GM19397 (cell line): ENCODE measurements at regions not wholly inside any gene's neighbourhood (a gene's known extent, or its start where the extent isn't known, plus 50 kb on each side); places are given as distances from the start of the nearest gene placed in this dataset.

Experiments used
- ATAC-seq: cut with Tn5 transposase; IDR thresholded peaks from one replicate; pipeline ENCODE4 v1.9.1; 2021; ENCODE audit warnings: mild to moderate bottlenecking, moderate library complexity; ENCODE audit not compliant: unreplicated experiment

DNA sequence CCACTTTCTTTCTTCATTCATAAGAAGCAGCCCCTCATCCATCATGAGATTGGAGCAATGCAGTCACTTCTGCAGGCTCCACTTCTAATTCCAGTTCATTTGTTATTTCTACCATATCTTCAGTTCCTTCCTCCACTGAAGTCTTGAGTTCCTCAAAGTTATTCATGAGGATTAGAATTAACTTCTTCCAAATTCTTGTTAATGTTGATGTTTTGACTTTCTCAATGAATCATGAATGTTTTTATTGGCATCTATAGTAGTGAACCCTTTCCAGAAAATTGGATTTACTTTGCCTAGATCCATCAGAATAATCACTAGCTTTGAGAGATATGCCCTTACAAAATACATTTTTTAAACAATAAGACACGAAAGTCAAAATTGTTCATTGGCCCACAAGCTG, 2567.7 kb upstream of the PCDH20 start:
- ATAC-seq, result no peak

DNA sequence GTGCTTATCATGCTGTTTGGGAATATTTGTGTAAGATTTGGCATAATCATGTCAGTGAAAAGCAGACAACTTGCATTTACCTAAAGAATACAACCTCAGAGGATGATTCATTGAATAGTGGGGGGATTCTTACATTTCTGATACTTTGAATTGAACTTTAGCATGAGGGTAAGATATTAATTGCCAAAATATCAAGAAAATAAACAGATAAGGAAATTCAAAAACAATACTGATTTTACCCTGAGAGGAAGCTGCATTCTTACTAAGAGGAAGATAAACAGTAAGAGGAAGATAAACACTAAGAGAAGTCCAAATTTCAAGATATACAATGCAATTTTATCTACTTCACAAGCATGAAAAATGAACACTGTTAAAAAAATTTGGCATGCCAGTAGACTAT, 2564.3 kb upstream of the PCDH20 start:
- no peak for ATAC-seq

DNA sequence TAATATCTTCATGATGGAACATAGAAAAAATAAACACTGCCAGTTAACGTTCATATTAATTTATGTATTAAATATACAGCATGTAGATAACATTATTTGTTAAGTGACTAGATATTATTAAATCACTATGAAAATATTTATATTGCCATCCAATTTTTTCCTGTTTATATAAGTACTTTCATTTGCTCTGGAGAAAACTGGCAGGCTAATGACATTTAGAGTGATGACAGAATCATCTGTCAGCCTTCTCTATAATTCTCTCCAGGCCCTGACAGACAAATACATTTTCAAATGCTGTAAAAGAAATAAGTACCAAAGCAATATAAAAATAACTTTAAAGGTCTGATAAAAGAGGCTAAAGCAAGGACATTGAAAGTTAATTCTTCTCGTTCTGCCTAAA, 2556.7 kb upstream of the PCDH20 start:
- ATAC-seq, result no peak

DNA sequence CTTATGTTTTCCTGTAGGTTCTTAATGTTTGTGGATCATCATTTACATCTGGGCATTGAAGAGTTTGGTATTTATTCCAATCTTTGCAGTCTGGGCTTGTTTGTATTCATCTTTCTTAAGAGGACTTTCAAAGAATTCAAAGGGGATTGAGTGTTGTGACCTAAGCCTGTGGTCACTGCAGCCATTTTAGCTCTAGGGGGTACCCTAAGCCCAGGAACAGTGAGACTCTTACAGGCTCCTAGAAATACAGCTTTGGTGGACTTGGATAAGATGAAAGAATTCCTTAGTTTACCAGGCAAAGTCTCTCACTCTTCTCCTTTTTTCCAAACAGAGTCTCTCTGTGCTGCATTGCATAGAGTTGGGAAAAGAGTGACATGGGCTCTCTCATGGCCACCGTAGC, 2539.0 kb upstream of the PCDH20 start:
- no peak for ATAC-seq

DNA sequence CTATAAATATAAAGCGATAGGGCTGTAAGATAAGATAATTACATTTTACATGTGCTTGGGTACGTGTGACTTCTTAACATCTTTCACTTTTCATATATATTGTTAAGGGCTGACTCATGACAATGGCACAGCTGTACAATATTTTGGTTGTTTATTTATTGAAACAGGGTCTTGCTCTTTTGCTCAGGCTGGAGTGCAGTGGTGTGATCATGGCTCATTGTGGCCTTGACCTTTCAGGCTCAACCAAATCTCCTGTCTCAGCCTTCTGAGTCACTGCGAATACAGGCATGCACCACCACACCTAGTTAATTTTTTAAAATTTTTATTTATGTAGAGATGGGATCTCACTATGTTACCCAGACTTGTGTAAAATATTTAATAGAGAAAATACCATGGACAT, 2532.4 kb upstream of the PCDH20 start:
- no peak for ATAC-seq

DNA sequence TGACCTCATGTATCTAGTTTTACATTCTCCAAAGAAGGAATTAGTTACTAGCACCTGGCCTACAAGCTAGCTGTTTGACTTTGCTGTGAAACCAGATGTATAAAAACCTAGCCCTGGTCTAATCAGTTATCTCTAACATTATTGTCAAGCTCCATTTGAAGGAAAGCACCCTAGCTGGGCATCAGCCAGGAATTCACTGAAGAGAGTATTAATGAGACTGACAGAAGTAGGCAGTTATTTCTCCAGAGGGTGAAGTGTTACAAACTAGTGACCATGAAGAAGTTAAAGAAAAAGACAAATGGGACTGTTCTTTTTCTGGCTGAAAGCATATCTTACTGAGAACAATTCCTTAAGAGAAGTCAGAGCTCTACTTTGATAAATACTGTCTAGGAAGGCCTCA, 2529.3 kb upstream of the PCDH20 start:
- ATAC-seq, result no peak

DNA sequence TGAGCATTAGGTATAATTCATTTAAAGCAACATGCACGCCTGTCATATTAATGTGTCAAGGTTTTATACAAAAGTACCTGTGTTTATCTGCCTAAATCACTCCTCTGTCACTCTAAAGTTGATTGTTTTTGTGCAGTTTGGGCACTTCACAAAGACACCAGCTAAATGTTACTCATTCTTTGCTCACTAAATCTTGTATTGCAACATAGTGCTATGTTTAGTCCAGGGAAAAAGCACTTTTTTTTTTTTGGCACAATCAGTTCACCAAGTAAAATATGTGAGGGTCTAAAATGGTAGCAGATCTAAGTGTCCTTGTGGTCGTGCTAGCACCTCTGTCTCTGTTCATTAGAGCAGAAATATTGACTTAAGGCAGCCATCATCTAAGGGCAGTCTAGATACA, 2526.7 kb upstream of the PCDH20 start:
- ATAC-seq, result no peak

DNA sequence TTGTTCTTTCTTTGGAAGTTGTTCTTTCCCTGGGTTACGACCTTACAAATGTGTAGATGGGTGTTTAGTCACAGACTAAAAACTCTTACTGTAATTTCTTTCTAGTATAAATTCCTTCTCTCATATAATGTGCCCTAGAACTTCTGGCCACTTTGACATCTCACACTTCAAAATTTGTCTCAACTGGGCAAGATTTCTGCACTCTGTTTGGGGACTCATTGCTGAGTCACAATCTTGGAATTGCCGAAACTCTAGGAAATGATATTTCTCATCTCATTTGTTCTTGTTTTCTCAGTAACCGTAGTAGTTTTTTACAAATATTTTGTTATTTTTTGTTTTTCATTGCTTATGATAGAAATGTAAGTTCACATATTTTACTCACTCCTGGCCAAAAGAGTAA, 2523.2 kb upstream of the PCDH20 start:
- ATAC-seq, result no peak

DNA sequence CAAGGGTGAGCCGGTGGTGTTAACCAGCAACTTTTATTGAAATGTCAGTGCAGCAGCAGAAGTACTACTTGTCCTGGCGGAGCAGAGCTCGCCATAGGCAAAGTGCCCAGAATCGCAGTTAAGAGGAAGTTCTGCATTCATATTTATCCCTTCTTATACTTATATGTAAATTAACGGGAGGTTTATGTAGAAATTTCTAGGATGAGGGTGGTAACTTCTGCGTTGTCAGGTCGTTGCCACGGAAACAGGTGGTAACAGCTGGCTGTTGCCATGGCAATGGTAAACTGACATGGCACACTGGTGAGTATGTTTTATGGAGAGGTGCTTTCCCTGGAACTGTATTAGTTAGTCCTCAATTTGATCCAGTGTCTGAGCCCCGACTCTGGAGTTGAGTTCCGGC, 2494.9 kb upstream of the PCDH20 start:
- no peak for ATAC-seq

DNA sequence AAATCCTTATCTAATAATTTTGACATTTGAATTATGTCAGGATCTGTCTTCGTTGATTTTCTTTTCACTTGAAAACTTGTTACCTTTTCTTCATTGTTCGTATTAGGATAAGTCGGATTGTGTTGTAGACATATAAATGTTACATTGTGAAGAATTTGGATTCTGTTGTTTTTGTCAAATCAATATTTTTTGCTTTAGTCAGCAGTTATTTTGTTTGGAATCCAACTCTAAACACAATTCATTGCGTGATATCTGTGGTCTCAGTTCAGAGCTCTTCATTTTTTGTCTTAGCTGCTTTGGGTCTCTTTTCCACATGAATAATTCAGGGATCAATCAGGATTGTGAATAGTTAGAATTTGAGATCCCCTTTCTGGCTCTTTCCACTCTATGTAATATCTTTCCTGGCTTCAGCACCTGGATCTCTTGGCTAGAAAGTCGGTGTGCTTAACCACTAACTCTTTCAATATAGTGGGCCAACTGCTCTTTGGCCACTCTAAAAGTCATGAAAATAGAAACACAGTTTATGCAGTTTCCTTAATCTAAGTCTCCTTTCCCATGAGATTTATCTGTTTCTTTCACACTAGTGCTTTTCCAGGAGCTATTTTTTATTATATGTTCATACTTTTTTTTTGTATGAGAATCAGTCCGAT, 2494.2 kb upstream of the PCDH20 start:
- ATAC-seq, result no peak

DNA sequence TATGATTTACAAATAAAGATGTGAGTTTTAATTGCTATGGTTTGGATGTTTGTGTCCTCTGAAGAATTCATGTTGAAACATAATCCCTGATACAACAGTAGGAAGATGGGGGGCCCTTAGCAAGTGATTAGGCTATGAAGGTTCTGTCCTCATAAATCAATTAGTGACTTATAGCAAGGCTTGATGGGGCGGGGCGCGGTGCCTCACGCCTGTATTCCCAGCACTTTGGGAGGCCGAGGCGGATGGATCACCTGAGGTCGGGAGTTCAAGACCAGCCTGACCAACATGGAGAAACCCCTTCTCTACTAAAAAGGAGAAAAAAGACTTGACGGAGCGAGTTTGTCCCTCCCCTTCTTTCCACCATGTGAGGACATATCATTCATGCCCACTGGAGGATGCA, 2486.5 kb upstream of the PCDH20 start:
- ATAC-seq, result no peak

DNA sequence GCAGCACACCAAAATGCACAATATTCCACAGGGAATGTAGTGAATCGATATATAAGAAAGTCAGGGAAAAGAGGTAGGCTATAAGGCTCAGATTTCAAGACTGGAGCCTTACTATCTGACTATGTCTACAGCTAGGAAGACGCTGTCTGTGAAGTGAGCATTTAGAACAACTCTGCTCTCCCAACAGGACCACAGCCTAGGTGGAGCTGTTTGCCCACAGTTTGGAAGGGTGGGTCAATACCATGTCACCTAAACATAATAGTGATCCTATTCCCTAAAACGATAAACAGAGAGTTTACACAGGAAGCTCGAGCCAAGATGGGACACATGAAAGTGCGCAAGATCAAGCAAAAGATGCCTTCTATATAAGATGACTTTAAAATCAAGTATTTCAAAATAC, 2486.0 kb upstream of the PCDH20 start:
- ATAC-seq, result no peak

DNA sequence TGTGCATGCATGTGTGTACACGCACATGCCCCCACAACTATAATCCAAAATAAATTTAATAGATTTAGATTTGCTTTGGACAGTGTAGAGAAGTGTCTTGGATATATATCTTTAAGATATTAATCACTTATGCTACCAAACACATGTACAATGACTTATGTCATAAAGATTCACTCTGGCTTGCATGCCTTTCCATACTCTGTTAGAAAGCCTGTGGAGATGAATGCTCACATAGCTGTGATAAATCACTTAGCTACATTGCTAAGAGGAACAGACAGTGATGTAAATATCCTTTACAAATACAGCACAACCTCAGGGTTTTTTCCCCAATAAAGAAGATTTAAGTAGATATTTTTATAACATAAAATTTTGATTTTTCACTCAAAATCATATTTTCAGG, 2484.8 kb upstream of the PCDH20 start:
- no peak for ATAC-seq

DNA sequence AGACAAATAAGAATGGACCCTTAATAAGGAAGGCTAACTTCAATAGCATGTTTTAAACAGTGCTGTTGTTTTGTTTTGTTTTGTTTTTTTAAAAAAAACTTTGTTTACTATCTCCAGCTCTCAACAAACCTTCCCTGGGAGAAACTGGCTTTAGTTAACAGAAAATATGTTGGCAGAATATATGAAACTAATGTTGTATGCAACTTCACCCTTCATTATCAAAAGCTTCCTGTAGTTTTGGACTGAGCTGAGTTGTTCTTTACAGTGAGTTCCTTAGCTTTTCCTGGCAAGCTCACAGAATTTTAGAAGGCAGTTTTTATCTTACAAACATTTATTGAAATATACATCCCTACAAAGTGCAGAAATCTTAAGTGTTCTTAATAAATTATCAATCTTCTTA, 2480.7 kb upstream of the PCDH20 start:
- ATAC-seq, result no peak

DNA sequence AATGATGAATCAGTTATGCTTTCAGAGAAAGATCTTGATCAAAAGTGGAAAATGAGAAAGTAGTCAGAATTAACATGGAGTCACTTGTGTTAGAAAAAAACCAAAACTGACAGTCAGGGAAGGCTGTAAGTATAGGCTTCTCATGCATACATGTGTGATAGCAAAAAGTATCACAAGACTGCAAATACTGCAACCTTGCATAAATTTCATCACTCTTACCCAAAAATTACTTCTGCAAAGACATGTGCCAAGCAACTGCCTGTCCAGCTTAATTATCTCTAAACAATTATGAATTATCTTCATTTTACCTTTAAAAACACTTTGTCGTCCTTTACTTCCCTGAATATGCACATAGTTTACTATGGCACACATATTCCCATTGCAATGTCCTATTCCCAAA, 2466.4 kb upstream of the PCDH20 start:
- ATAC-seq, result no peak

DNA sequence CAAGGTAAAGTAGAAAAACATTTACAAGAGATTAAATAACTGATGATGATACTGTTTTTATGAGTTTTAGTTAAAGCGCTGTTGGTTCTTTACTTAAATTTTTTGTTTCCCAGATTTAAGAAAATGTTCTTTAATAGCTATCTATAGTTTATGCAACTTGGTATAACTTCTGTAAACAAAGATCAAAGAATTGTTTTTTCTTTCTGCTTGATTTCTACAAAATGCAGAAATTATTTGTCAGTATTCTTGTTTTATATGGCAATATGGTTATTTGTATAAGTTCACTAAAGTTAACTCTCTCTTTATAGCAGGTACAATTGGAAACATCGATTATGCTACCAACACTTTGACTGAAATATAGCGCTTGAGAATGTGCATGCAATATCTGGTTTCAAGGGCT, 2465.1 kb upstream of the PCDH20 start:
- no peak for ATAC-seq

DNA sequence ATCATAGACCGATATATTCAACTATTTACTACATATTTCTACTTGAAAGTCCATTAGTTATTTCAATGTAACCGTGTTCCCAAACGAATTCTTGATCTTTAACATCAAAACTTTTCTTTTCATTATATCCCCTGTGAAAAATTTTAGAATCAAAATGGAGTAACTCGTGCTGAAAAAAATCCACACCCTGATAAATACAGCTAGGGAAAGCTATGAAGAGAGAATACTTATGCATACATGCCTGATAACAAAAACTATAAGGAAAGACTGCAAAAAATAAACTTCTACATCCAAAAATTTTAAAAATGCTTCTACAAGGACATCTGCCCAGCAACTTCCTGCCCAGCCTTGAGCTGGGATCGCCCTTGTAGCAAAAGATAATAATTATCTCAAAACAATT, 2458.3 kb upstream of the PCDH20 start:
- ATAC-seq, result no peak

DNA sequence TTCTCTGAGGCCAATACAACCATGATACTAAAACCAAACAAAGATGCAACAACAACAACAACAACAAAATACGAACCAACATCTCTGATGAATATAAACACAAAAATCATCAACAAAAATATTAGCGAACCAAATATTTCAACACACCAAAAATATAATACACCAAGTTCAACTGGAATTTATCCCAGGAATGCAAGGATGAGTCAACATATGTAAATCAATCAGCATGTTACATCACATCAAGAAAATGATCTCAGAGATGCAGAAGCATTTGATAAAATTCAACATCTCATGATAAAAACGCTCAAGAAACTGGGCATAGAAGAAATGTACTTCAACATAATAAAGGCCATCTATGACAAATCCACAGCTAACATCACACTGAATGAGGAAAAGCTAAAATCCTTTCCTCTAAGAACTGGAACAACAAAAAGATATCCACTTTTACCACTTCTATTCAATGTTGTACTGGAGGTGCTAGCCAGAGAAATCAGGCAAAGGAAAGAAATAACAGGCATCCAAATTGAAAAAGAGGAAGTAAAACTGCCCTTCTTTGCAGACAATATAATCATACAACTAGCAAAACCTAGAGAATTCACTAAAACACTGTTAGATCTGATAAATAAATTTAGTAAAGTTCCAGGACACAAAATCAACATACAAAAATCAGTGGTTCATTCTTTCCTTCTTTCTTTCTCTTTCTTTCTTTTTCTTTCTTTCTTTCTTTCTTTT, 2448.7 kb upstream of the PCDH20 start:
- no peak for ATAC-seq

DNA sequence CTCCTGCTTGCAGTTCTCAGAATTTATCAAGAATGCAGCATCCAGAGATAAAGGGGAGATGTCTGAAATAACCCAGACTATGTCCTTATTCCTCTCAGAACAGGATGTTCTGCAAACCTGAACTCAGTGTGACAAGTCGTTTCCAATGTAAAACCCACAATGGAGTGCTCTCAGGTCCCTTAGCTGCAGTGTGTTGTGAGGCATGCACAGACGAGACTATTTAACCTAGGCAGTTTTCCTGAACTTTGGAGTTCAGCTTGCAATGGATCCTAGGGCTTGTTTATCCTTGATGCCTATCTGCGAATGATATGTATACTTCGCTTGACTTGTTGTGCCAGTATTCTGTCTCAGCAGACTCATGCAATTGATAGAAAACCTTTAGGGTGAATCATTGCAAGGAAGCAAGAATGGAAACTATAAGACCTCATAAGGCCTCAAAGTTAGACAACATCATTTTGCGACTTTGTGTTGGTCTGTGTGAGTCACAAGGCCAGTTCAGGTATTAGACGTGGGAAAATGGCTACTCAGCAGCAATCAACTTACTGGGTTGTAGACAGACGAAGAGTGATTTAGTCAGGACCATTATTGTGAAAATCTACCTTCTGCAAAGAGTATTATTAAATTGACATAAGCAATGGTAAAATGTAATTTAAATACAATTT, 2439.9 kb upstream of the PCDH20 start:
- no peak for ATAC-seq

DNA sequence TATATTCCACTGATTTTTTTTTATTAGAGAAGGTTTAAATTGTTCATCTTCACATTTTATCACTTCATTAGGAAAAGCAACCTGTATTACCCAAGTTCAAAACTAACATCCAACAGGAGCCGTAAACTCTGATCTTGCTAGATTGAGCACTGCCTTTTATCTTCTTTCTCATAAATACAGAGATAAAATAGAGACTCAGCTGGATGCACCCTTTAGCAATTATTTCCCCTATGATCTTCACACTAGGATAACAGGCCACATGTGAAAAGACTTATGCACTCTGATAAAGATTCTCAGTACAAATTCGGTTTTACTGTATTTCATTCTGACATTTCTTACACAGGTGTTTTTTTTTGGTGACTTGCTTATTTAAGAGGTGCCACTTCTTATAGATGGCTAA, 2438.2 kb upstream of the PCDH20 start:
- no peak for ATAC-seq

DNA sequence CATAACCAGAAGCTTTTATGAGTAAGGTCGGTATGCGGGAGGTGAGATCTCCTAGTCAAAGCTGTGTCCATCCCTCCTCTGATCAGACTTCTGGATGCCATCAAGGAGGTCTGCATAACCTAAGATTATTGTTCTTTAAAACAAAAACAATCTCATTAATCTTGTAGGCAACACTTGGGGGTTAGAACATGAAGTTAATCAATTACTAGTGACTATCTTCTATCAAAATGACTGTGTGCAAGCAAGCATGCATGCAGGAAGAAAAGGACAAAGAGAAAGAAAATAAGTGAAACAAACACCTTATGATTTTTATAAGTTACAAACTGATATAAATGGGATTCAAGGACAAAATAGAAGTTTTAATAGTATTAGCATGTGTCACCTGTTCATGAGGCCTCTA, 2435.9 kb upstream of the PCDH20 start:
- no peak for ATAC-seq
